Keratinocyte (primary cell): ENCODE measurements at regions not wholly inside any gene's neighbourhood (a gene's known extent, or its start where the extent isn't known, plus 50 kb on each side); places are given as distances from the start of the nearest gene placed in this dataset.
"Not testable (repeated sequence)": the region's sequence is repeated elsewhere in the genome, so short reads cannot be mapped to it uniquely, and the experiment has no call there.

Experiments
- CTCF ChIP-seq, 3 experiments: IDR thresholded peaks in 1 of 3; conservative IDR thresholded peaks in 1 of 3; optimal IDR thresholded peaks in 1 of 3; 2 replicates in 2 of 3; 3 replicates in 1 of 3; pipeline versions ENCODE3 to v1.5.1; 2011; ENCODE audit warnings: low read length in 3 of 3, mild to moderate bottlenecking in 3 of 3, moderate library complexity in 2 of 3, control low read depth in 1 of 3, inconsistent platforms in 1 of 3; ENCODE audit not compliant: insufficient read depth in 2 of 3; ENCODE audit errors: extremely low read depth in 1 of 3
- EZH2 ChIP-seq: IDR thresholded peaks from one replicate; pipeline ENCODE4 v1.6.1; 2012; ENCODE audit warnings: inconsistent platforms, mild to moderate bottlenecking, low read length, moderate library complexity

- TF ChIP-seq CTCF (optimal IDR thresholded peaks at IDR 0.05 in 1 of 3, IDR thresholded peaks at IDR 0.05 in 1 of 3, conservative IDR thresholded peaks at IDR 0.05 in 1 of 3; ENCODE audit: extremely low read depth in 1 of 3, insufficient read depth in 2 of 3, low read length in 3 of 3); EZH2: not testable (repeated sequence)
Observed at GRCh38 chr4:189560605-189561004, 380.1 kb upstream of the FRG1 start.
